Brain microvascular endothelial cell (primary cell): ENCODE measurements at regions not wholly inside any gene's neighbourhood (a gene's known extent, or its start where the extent isn't known, plus 50 kb on each side); places are given as distances from the start of the nearest gene placed in this dataset.

Source experiments
- DNase-seq: peaks from one replicate; pipeline ENCODE4 v3.0.0-alpha.2; 2020
- H3K27ac ChIP-seq: fragments of 250-450 bp; sonication (Bioruptor Pico); 2 replicates; pipeline ENCODE4 v1.5.1; 2020; ENCODE audit warnings: mild to moderate bottlenecking, moderate library complexity
- H3K27me3 ChIP-seq: fragments of 250-450 bp; sonication (Bioruptor Pico); replicated peaks from 2 replicates; pipeline ENCODE4 v1.5.1; 2020; ENCODE audit warnings: mild to moderate bottlenecking
- H3K36me3 ChIP-seq: fragments of 250-450 bp; sonication (Bioruptor Pico); replicated peaks from 2 replicates; pipeline ENCODE4 v1.5.1; 2020; ENCODE audit warnings: mild to moderate bottlenecking
- H3K4me3 ChIP-seq: 2 replicates; pipeline ENCODE4 v1.5.1; 2011; ENCODE audit warnings: low read depth, mild to moderate bottlenecking, control low read depth, low read length, moderate library complexity
- CTCF ChIP-seq: IDR thresholded peaks from 2 replicates; pipeline ENCODE4 v1.5.1; 2011; ENCODE audit warnings: low read depth, mild to moderate bottlenecking, moderate library complexity, low read length, control low read depth, inconsistent platforms; ENCODE audit errors: missing control alignments
- in situ Hi-C: cut with HindIII; loops from 2 replicates; pipeline ENCODE4 v1.10.0; 2017; ENCODE audit warnings: low sequenced_read_pairs, low pct_ligation_motif_present

GRCh38 chr12:67820694-67821093, 168.6 kb upstream of the IFNG-AS1 start:
- in situ Hi-C loops: no loop called here
- Histone ChIP-seq H3K4me3 (no peak overlapping the region), H3K27ac (no peak overlapping the region), H3K27me3 (no peaks in the 10 kb centered on the region), H3K36me3 (no peaks in the 10 kb centered on the region)
- no peak for DNase-seq
- no peak for TF ChIP-seq CTCF

DNA sequence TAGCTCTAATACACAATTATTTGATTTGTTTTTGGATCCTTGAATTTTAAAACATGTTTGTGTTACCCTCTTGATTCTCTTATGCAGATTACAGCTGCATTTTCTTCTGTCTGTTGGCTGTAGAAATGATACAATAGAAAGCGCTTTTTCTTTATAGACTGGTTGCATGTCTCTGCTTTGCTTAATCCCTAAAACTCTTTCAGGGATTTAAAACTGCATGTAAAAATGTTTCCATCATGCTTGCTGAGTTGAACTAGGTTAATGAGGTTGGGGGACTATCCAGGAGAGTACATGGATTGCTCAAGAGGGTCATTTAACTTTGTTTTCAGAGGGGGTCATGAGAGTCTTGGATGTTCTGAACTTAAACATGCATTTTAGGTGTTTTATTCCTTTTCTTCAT, 166.4 kb upstream of the IFNG-AS1 start:
- H3K36me3 ChIP-seq: no peaks in the 10 kb centered on the region
- TF ChIP-seq CTCF: no peak

GRCh38 chr12:67826148-67826547, 163.1 kb upstream of the IFNG-AS1 start:
- no peak for TF ChIP-seq CTCF
- no peak for DNase-seq
- H3K27ac ChIP-seq: peak overlapping the region; percentile 95
- H3K4me3 ChIP-seq: no peak overlapping the region
- in situ Hi-C loops: no loop called here
- no peaks in the 10 kb centered on the region for H3K36me3 ChIP-seq
- no peaks in the 10 kb centered on the region for H3K27me3 ChIP-seq

More for the DNA sequence above, 166.4 kb upstream of the IFNG-AS1 start:
- in situ Hi-C loops: no loop called here
- H3K27me3 ChIP-seq: no peaks in the 10 kb centered on the region
- H3K27ac ChIP-seq: no peak overlapping the region
- no peak for DNase-seq
- no peak overlapping the region for H3K4me3 ChIP-seq

GRCh38 chr12:67826946-67827720, 162.1 kb upstream of the IFNG-AS1 start:
- in situ Hi-C loops: no loop called here
- Histone ChIP-seq H3K36me3 (no peaks in the 10 kb centered on the region), H3K4me3 (peak overlapping the region; percentile 50), H3K27me3 (no peaks in the 10 kb centered on the region), H3K27ac (peak overlapping the region; percentile 95)
- TF ChIP-seq CTCF: no peak
- peak; percentile 53 for DNase-seq

DNA sequence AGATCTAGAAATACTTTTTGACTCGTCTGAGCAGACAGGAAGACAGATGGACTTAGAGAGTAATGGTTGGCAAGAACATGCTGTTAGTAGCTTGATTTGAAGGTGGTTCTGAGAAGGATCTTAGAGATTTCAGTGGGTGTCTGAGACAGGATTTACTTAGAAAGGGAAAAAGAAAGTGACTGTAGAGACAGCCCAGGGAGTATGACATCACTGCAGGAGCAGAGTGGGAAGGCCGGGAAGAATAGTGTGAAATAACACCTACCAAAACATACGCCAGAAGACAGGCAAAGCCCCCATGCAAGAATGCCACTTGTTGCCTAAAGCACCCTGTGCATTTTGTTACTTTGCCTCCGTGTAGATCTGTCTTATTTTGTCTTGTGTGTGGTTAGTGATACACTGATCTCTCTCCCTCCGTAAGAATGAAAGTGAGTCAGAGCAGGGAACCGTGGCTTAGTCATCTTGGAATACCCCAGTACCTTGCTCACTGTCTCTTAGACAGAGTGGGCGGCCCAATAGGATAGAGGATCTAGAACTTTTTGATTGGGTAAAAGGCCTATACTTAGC, 161.3 kb upstream of the IFNG-AS1 start:
- Histone ChIP-seq H3K27me3 (no peaks in the 10 kb centered on the region), H3K27ac (peak overlapping the region; percentile 95), H3K4me3 (peak overlapping the region; percentile 50), H3K36me3 (no peaks in the 10 kb centered on the region)
- peak; percentile 98 for DNase-seq
- in situ Hi-C loops: no loop called here
- no peak for TF ChIP-seq CTCF
